ENCODE measurements at regions not wholly inside any gene's neighbourhood (a gene's known extent, or its start where the extent isn't known, plus 50 kb on each side); places are given as distances from the start of the nearest gene placed in this dataset.

DNA sequence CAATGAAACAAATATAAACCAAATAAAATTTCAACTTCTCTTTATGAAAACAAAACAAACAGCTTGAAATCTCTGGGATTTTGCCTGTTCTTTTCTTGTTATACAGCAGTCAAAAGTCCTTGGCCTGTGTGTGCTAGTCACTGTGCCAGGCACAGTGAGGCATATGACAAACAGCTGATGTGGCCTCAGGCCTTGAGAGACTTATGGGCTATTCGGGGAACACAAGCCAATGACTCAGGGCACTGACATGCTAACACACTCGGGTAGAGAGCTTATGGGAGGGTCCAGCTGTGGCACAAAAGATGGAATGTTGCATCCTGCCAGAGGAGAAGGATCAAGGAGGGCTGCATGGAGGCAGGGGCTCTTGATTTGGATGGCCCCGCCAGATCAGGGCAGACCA, 95.4 kb upstream of the NKX2-2 start:
- TF ChIP-seq, protein P1, sequence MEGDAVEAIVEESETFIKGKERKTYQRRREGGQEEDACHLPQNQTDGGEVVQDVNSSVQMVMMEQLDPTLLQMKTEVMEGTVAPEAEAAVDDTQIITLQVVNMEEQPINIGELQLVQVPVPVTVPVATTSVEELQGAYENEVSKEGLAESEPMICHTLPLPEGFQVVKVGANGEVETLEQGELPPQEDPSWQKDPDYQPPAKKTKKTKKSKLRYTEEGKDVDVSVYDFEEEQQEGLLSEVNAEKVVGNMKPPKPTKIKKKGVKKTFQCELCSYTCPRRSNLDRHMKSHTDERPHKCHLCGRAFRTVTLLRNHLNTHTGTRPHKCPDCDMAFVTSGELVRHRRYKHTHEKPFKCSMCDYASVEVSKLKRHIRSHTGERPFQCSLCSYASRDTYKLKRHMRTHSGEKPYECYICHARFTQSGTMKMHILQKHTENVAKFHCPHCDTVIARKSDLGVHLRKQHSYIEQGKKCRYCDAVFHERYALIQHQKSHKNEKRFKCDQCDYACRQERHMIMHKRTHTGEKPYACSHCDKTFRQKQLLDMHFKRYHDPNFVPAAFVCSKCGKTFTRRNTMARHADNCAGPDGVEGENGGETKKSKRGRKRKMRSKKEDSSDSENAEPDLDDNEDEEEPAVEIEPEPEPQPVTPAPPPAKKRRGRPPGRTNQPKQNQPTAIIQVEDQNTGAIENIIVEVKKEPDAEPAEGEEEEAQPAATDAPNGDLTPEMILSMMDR (conservative IDR thresholded peaks at IDR 0.05; ENCODE audit: low read length): no peak
- TF ChIP-seq EZH2phosphoT487 (IDR thresholded peaks at IDR 0.05; ENCODE audit: borderline replicate concordance): no peak
